ENCODE measurements at regions not wholly inside any gene's neighbourhood (a gene's known extent, or its start where the extent isn't known, plus 50 kb on each side); places are given as distances from the start of the nearest gene placed in this dataset.

DNA sequence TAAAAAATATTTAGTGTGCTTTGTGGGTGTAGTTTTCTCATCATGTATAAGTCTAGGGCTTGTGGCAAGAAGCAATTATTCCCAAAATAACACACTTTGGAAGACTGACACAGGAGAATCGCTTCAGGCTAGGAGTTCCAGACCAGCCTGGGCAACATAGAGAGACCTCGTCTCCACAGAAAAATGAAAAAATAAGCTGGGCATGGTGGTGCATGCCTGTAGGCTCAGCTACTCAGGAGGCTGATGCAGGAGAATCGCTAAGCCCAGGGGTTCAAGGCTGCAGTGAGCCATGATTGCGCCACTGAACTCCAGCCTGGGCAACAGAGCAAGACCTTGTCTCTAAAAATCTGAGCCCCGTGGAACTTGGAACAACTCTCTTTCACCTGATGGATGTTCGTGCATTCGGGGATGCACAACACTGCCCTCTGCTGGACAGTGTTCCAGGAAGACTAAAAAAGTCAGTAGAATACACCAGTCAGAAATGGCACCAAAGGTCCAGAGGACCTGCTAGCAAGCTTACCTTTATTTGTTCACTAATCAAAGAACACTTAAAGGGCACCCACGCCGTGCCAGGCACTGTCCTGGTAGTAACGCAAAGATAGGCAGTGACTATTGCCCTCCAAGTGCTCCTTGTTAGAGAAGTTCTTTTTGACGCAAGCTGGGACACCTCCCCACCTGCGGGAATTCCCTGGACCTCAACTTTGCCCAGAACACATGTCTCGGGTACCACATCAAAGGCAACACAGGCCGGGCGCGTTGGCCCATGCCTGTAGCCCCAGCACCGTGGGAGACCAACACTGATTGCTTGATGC lies 81.9 kb upstream of the CALN1 start:
- TF ChIP-seq POLR2A (IDR thresholded peaks at IDR 0.05) (no peak), POLR2AphosphoS5 (IDR thresholded peaks at IDR 0.05) (peak in 1 of 3 donors; percentile 9), EP300 (IDR thresholded peaks at IDR 0.05) (no peak)
- TF ChIP-seq, protein P1, sequence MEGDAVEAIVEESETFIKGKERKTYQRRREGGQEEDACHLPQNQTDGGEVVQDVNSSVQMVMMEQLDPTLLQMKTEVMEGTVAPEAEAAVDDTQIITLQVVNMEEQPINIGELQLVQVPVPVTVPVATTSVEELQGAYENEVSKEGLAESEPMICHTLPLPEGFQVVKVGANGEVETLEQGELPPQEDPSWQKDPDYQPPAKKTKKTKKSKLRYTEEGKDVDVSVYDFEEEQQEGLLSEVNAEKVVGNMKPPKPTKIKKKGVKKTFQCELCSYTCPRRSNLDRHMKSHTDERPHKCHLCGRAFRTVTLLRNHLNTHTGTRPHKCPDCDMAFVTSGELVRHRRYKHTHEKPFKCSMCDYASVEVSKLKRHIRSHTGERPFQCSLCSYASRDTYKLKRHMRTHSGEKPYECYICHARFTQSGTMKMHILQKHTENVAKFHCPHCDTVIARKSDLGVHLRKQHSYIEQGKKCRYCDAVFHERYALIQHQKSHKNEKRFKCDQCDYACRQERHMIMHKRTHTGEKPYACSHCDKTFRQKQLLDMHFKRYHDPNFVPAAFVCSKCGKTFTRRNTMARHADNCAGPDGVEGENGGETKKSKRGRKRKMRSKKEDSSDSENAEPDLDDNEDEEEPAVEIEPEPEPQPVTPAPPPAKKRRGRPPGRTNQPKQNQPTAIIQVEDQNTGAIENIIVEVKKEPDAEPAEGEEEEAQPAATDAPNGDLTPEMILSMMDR (IDR thresholded peaks at IDR 0.05): peak in 5 of 7 experiments; percentile 21 to 63 (median 52)
